ENCODE measurements at regions not wholly inside any gene's neighbourhood (a gene's known extent, or its start where the extent isn't known, plus 50 kb on each side); places are given as distances from the start of the nearest gene placed in this dataset.

DNA sequence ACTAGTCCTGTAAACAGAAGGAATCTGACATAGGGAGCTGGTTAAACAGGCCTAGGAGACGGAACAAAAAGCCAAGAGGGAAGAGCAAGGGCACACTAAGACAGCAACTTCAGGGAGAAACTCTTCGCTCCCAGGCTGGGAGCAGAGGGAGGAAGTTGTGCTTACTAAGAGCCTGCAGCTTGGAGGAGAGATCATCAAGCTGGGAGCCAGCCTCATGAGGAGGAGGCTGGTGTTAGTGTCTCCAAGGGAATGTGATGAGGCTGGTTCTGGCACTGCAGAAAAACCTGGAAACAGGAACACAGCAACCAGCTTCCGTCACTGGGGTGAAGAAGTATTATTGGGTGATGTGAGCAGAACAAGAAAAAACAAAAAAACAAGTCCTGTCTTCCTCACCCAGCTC lies 1027.3 kb downstream of the UQCRFS1 start:
- TF ChIP-seq, protein P1, sequence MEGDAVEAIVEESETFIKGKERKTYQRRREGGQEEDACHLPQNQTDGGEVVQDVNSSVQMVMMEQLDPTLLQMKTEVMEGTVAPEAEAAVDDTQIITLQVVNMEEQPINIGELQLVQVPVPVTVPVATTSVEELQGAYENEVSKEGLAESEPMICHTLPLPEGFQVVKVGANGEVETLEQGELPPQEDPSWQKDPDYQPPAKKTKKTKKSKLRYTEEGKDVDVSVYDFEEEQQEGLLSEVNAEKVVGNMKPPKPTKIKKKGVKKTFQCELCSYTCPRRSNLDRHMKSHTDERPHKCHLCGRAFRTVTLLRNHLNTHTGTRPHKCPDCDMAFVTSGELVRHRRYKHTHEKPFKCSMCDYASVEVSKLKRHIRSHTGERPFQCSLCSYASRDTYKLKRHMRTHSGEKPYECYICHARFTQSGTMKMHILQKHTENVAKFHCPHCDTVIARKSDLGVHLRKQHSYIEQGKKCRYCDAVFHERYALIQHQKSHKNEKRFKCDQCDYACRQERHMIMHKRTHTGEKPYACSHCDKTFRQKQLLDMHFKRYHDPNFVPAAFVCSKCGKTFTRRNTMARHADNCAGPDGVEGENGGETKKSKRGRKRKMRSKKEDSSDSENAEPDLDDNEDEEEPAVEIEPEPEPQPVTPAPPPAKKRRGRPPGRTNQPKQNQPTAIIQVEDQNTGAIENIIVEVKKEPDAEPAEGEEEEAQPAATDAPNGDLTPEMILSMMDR (IDR thresholded peaks at IDR 0.05), result no peak
- no peak for TF ChIP-seq POLR2A (IDR thresholded peaks at IDR 0.05)

Data from vagina (tissue), 2 donors.